ENCODE measurements at regions not wholly inside any gene's neighbourhood (a gene's known extent, or its start where the extent isn't known, plus 50 kb on each side); places are given as distances from the start of the nearest gene placed in this dataset.

- TF ChIP-seq CTCF (IDR thresholded peaks at IDR 0.05; ENCODE audit: low read depth, low read length), result no peak
- DNase-seq (ENCODE audit: low read depth in 2 of 2), result no peak
- no peak overlapping the region for H3K4me3 ChIP-seq (replicated peaks in 1 of 2; ENCODE audit: low read depth in 2 of 2, low read length in 2 of 2)
Measured at GRCh38 chr15:87805117-87805820, 451.3 kb downstream of the NTRK3 start.

- no peak for TF ChIP-seq CTCF (IDR thresholded peaks at IDR 0.05; ENCODE audit: low read depth, low read length)
- H3K4me3 ChIP-seq (replicated peaks in 1 of 2; ENCODE audit: low read depth in 2 of 2, low read length in 2 of 2), result no peak overlapping the region
- no peak for DNase-seq (ENCODE audit: low read depth in 2 of 2)
Measured at GRCh38 chr15:87804451-87804850, 452.1 kb downstream of the NTRK3 start.

GRCh38 chr15:87799838-87800237 is 456.7 kb downstream of the NTRK3 start:
- TF ChIP-seq CTCF (IDR thresholded peaks at IDR 0.05; ENCODE audit: low read depth, low read length), result no peak
- no peak overlapping the region for H3K4me3 ChIP-seq (replicated peaks in 1 of 2; ENCODE audit: low read depth in 2 of 2, low read length in 2 of 2)
- DNase-seq (ENCODE audit: low read depth in 2 of 2), result no peak

GRCh38 chr15:87799428-87799827 is 457.1 kb downstream of the NTRK3 start:
- H3K4me3 ChIP-seq (replicated peaks in 1 of 2; ENCODE audit: low read depth in 2 of 2, low read length in 2 of 2), result no peak overlapping the region
- no peak for TF ChIP-seq CTCF (IDR thresholded peaks at IDR 0.05; ENCODE audit: low read depth, low read length)
- no peak for DNase-seq (ENCODE audit: low read depth in 2 of 2)

- DNase-seq (ENCODE audit: low read depth in 2 of 2), result no peak
Measured at GRCh38 chr15:87793725-87794124, 462.8 kb downstream of the NTRK3 start.

GRCh38 chr15:87792250-87793040 is 464.1 kb downstream of the NTRK3 start:
- TF ChIP-seq CTCF (IDR thresholded peaks at IDR 0.05; ENCODE audit: low read depth, low read length), result no peak
- DNase-seq (ENCODE audit: low read depth in 2 of 2), result no peak
- H3K4me3 ChIP-seq (replicated peaks in 1 of 2; ENCODE audit: low read depth in 2 of 2, low read length in 2 of 2), result no peak overlapping the region

More at GRCh38 chr15:87793725-87794124, 462.8 kb downstream of the NTRK3 start:
- no peak overlapping the region for H3K4me3 ChIP-seq (replicated peaks in 1 of 2; ENCODE audit: low read depth in 2 of 2, low read length in 2 of 2)
- TF ChIP-seq CTCF (IDR thresholded peaks at IDR 0.05; ENCODE audit: low read depth, low read length), result no peak
